ENCODE measurements at regions not wholly inside any gene's neighbourhood (a gene's known extent, or its start where the extent isn't known, plus 50 kb on each side); places are given as distances from the start of the nearest gene placed in this dataset.

GRCh38 chr15:46275701-46276100 is 640.9 kb downstream of the SQOR start:
- Histone ChIP-seq H3K27me3 (ENCODE audit: control insufficient read depth, low read length) (0 out of 2 replicates have a peak, but pooled peaks cover 3% of the 10 kb centered on the region), H4K20me1 (ENCODE audit: control insufficient read depth, insufficient read depth, low read depth, low read length) (no peaks in the 10 kb centered on the region), H3K4me2 (ENCODE audit: low read length) (no peak overlapping the region), H3K9me3 (ENCODE audit: control insufficient read depth, insufficient read depth, low read length) (no peaks in the 10 kb centered on the region), H3F3A (ENCODE audit: control insufficient read depth, insufficient read depth) (no peaks in the 10 kb centered on the region), H3K27ac (ENCODE audit: low read depth, low read length) (no peak overlapping the region), H3K4me1 (ENCODE audit: control insufficient read depth, low read length) (no peaks in the 10 kb centered on the region), H3K79me2 (ENCODE audit: control insufficient read depth, low read length) (no peaks in the 10 kb centered on the region), H3K9me2 (replicated peaks; ENCODE audit: control insufficient read depth, low read length) (no peaks in the 10 kb centered on the region), H3K4me3 (ENCODE audit: low read length) (no peak overlapping the region), H3K36me3 (ENCODE audit: control insufficient read depth, low read length) (no peaks in the 10 kb centered on the region)
- TF ChIP-seq CTCF (IDR thresholded peaks at IDR 0.05; ENCODE audit: low read depth, low read length, poor library complexity, severe bottlenecking) (no peak), EZH2phosphoT487 (IDR thresholded peaks at IDR 0.05; ENCODE audit: borderline replicate concordance, low read length) (no peak)

- Histone ChIP-seq H3K27ac (ENCODE audit: low read depth, low read length) (no peak overlapping the region), H3F3A (ENCODE audit: control insufficient read depth, insufficient read depth) (no peaks in the 10 kb centered on the region), H4K20me1 (ENCODE audit: control insufficient read depth, insufficient read depth, low read depth, low read length) (no peaks in the 10 kb centered on the region), H3K9me3 (ENCODE audit: control insufficient read depth, insufficient read depth, low read length) (no peaks in the 10 kb centered on the region), H3K9me2 (replicated peaks; ENCODE audit: control insufficient read depth, low read length) (no peaks in the 10 kb centered on the region), H3K4me2 (ENCODE audit: low read length) (no peak overlapping the region), H3K36me3 (ENCODE audit: control insufficient read depth, low read length) (no peaks in the 10 kb centered on the region), H3K79me2 (ENCODE audit: control insufficient read depth, low read length) (no peaks in the 10 kb centered on the region), H3K4me1 (ENCODE audit: control insufficient read depth, low read length) (no peaks in the 10 kb centered on the region), H3K27me3 (ENCODE audit: control insufficient read depth, low read length) (0 out of 2 replicates have a peak, but pooled peaks cover 3% of the 10 kb centered on the region), H3K4me3 (ENCODE audit: low read length) (no peak overlapping the region)
- TF ChIP-seq CTCF (IDR thresholded peaks at IDR 0.05; ENCODE audit: low read depth, low read length, poor library complexity, severe bottlenecking) (no peak), EZH2phosphoT487 (IDR thresholded peaks at IDR 0.05; ENCODE audit: borderline replicate concordance, low read length) (no peak)
Observed at GRCh38 chr15:46277451-46277850, 642.6 kb downstream of the SQOR start.

GRCh38 chr15:46278062-46278461 is 643.2 kb downstream of the SQOR start:
- H3K4me2 ChIP-seq (ENCODE audit: low read length), result no peak overlapping the region
- H3K9me3 ChIP-seq (ENCODE audit: control insufficient read depth, insufficient read depth, low read length), result no peaks in the 10 kb centered on the region
- H3K4me1 ChIP-seq (ENCODE audit: control insufficient read depth, low read length), result no peaks in the 10 kb centered on the region
- no peaks in the 10 kb centered on the region for H3F3A ChIP-seq (ENCODE audit: control insufficient read depth, insufficient read depth)
- no peak overlapping the region for H3K4me3 ChIP-seq (ENCODE audit: low read length)
- H3K27ac ChIP-seq (ENCODE audit: low read depth, low read length), result no peak overlapping the region
- no peaks in the 10 kb centered on the region for H3K36me3 ChIP-seq (ENCODE audit: control insufficient read depth, low read length)
- TF ChIP-seq EZH2phosphoT487 (IDR thresholded peaks at IDR 0.05; ENCODE audit: borderline replicate concordance, low read length) (no peak), CTCF (IDR thresholded peaks at IDR 0.05; ENCODE audit: low read depth, low read length, poor library complexity, severe bottlenecking) (no peak)
- 0 out of 2 replicates have a peak, but pooled peaks cover 3% of the 10 kb centered on the region for H3K27me3 ChIP-seq (ENCODE audit: control insufficient read depth, low read length)
- no peaks in the 10 kb centered on the region for H3K79me2 ChIP-seq (ENCODE audit: control insufficient read depth, low read length)
- no peaks in the 10 kb centered on the region for H3K9me2 ChIP-seq (replicated peaks; ENCODE audit: control insufficient read depth, low read length)
- no peaks in the 10 kb centered on the region for H4K20me1 ChIP-seq (ENCODE audit: control insufficient read depth, insufficient read depth, low read depth, low read length)
